ENCODE measurements at regions not wholly inside any gene's neighbourhood (a gene's known extent, or its start where the extent isn't known, plus 50 kb on each side); places are given as distances from the start of the nearest gene placed in this dataset.

DNA sequence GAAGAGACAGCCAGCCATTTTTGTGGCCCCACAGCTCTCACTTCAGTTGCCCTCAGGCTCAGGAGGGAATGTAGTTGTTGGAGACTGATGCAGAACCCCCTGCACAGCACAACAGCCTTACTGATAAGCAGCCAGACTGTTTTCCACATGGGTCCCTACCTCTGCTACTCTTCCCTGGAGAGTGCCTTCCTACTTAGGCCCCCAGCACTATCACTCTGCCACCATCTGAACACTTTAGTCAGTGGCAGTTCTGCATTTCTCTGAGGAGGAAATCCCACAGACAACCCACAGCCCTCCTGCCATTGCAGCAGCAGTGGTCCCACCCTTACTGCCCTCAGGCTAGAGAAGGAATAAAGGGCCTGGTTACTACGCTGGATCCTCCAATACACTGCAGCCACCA, 61.8 kb upstream of the PTPRD start:
- no peak for DNase-seq (ENCODE audit: extremely low spot score, unreplicated experiment)
- H3K4me1 Mint-ChIP-seq (ENCODE audit: unreplicated experiment) = no peaks in the 10 kb centered on the region
- no peak overlapping the region for H3K4me3 Mint-ChIP-seq
- peaks cover 3% of the 10 kb centered on the region for H3K27me3 Mint-ChIP-seq
- no peaks in the 10 kb centered on the region for H3K36me3 Mint-ChIP-seq
- no peak for TF ChIP-seq CTCF (conservative IDR thresholded peaks at IDR 0.05)
- H3K9me3 Mint-ChIP-seq = peaks cover 2% of the 10 kb centered on the region
- H3K27ac Mint-ChIP-seq = no peak overlapping the region

DNA sequence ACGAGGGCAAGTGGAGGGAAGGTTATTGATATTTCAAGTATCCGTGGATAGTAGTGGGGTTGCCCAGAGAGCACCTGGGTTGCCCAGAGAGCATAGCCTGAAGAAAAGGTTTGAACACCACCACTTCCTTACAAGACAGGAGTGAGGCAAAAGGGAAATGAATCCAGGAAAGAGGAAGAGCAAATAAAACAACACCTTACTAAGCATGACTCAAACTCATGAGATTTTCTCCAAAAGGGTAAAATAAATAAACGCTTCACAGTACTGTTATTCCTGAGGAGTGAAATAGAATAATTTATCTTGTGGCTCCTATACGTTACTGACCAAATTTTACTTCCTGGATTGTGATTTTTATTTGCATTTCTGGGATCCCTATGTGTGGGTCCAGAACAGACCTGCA, 65.2 kb upstream of the PTPRD start:
- Mint-ChIP-seq H3K9me3 (no peaks in the 10 kb centered on the region), H3K27me3 (no peaks in the 10 kb centered on the region)

DNA sequence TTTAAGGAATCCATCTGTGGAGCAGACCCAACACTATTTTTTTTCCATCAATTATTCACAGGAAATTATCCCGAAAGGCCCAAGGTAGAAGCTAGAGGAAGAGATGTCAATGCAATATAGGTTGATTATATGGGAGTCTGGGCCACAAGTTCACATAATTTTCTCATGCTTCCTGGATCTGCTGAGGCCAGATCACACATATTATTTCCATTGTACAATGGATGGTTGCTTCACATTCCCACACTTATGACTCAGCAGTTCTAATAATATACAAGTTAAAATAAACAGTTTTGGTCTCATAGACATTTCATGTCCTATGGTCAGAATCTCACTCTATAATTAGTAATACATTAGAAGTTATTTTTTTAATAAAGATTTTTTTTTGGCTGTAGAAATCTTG, 66.0 kb upstream of the PTPRD start:
- Mint-ChIP-seq H3K27me3 (no peaks in the 10 kb centered on the region), H3K4me1 (ENCODE audit: unreplicated experiment) (no peaks in the 10 kb centered on the region), H3K36me3 (no peaks in the 10 kb centered on the region), H3K9me3 (no peaks in the 10 kb centered on the region), H3K27ac (no peak overlapping the region), H3K4me3 (no peak overlapping the region)
- TF ChIP-seq CTCF (conservative IDR thresholded peaks at IDR 0.05) = no peak
- DNase-seq (ENCODE audit: extremely low spot score, unreplicated experiment) = no peak

More for the DNA sequence above, 65.2 kb upstream of the PTPRD start:
- TF ChIP-seq CTCF (conservative IDR thresholded peaks at IDR 0.05) = no peak
- DNase-seq (ENCODE audit: extremely low spot score, unreplicated experiment) = no peak
- Mint-ChIP-seq H3K4me1 (ENCODE audit: unreplicated experiment) (no peaks in the 10 kb centered on the region), H3K4me3 (no peak overlapping the region), H3K36me3 (no peaks in the 10 kb centered on the region), H3K27ac (no peak overlapping the region)

DNA sequence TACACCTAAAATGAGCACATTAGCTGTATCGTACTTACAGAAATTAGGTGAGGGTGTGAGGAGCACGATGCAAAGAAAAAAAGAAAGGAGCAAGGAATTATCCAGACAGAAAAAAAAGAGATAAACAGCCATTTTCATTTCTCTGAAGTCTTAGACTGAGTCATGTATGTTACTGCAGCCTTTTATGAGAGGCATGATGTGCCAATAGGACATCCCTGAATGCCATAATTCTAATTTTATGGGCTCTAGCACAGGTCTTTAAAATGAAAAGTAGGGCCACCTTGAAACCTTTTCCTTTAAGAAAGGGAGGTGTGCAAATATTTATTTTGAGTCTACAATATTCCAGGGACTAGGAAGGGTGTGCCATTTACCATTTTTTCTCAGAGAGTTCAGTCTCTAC, 74.1 kb upstream of the PTPRD start:
- TF ChIP-seq CTCF (conservative IDR thresholded peaks at IDR 0.05) = no peak
- Mint-ChIP-seq H3K27me3 (peaks cover 7% of the 10 kb centered on the region), H3K4me1 (ENCODE audit: unreplicated experiment) (no peaks in the 10 kb centered on the region), H3K36me3 (no peaks in the 10 kb centered on the region), H3K9me3 (no peaks in the 10 kb centered on the region), H3K4me3 (no peak overlapping the region), H3K27ac (no peak overlapping the region)
- no peak for DNase-seq (ENCODE audit: extremely low spot score, unreplicated experiment)

- Mint-ChIP-seq H3K4me3 (no peak overlapping the region), H3K4me1 (ENCODE audit: unreplicated experiment) (no peaks in the 10 kb centered on the region), H3K36me3 (no peaks in the 10 kb centered on the region), H3K27ac (no peak overlapping the region), H3K9me3 (no peaks in the 10 kb centered on the region), H3K27me3 (peaks cover 9% of the 10 kb centered on the region)
- no peak for TF ChIP-seq CTCF (conservative IDR thresholded peaks at IDR 0.05)
- no peak for DNase-seq (ENCODE audit: extremely low spot score, unreplicated experiment)
Measured at GRCh38 chr9:10690546-10690945, 77.7 kb upstream of the PTPRD start.

GRCh38 chr9:10697044-10697443, 84.2 kb upstream of the PTPRD start:
- Mint-ChIP-seq H3K4me3 (no peak overlapping the region), H3K4me1 (ENCODE audit: unreplicated experiment) (no peaks in the 10 kb centered on the region), H3K36me3 (no peaks in the 10 kb centered on the region), H3K27me3 (peaks cover 8% of the 10 kb centered on the region), H3K9me3 (no peaks in the 10 kb centered on the region), H3K27ac (no peak overlapping the region)
- TF ChIP-seq CTCF (conservative IDR thresholded peaks at IDR 0.05) = no peak
- no peak for DNase-seq (ENCODE audit: extremely low spot score, unreplicated experiment)

Data from type B pancreatic cell (in vitro differentiated cells).